HFFc6 (cell line): ENCODE measurements at regions not wholly inside any gene's neighbourhood (a gene's known extent, or its start where the extent isn't known, plus 50 kb on each side); places are given as distances from the start of the nearest gene placed in this dataset.

Source experiments
- DNase-seq: peaks from one replicate; pipeline ENCODE4 v3.0.0-alpha.2; 2018
- H3K27ac Mint-ChIP-seq: 2 replicates; pipeline ENCODE4 v1.8.0; 2020; ENCODE audit warnings: mild to moderate bottlenecking, mixed read lengths
- H3K27me3 Mint-ChIP-seq: 2 replicates; pipeline ENCODE4 v1.8.0; 2021; ENCODE audit warnings: mild to moderate bottlenecking, moderate library complexity, mixed read lengths; ENCODE audit not compliant: insufficient read depth
- H3K36me3 Mint-ChIP-seq: 2 replicates; pipeline ENCODE4 v1.8.0; 2021; ENCODE audit warnings: low read depth, mixed read lengths
- H3K4me1 Mint-ChIP-seq: 2 replicates; pipeline ENCODE4 v1.8.0; 2020; ENCODE audit warnings: low read depth, mixed read lengths
- H3K4me3 Mint-ChIP-seq: 2 replicates; pipeline ENCODE4 v1.8.0; 2020; ENCODE audit warnings: mild to moderate bottlenecking, moderate library complexity, mixed read lengths
- H3K9me3 Mint-ChIP-seq: 2 replicates; pipeline ENCODE4 v1.8.0; 2020; ENCODE audit warnings: mild to moderate bottlenecking, mixed read lengths
- CTCF ChIP-seq: fragments of 200-600 bp; sonication (generic); IDR thresholded peaks from 2 replicates; pipeline ENCODE4 v1.5.0; 2021; ENCODE audit warnings: antibody characterized with exemption, mild to moderate bottlenecking

GRCh38 chr15:69869291-69869690, 228.4 kb downstream of the TLE3 start:
- Mint-ChIP-seq H3K27me3 (peaks cover 37% of the 10 kb centered on the region), H3K4me1 (no peaks in the 10 kb centered on the region), H3K9me3 (peaks cover 11% of the 10 kb centered on the region), H3K27ac (no peak overlapping the region), H3K36me3 (peaks cover 8% of the 10 kb centered on the region), H3K4me3 (no peak overlapping the region)
- DNase-seq = no peak
- TF ChIP-seq CTCF = no peak

- Mint-ChIP-seq H3K9me3 (peaks cover 15% of the 10 kb centered on the region), H3K4me1 (no peaks in the 10 kb centered on the region), H3K36me3 (peaks cover 9% of the 10 kb centered on the region), H3K27me3 (peaks cover 38% of the 10 kb centered on the region), H3K4me3 (no peak overlapping the region), H3K27ac (no peak overlapping the region)
- TF ChIP-seq CTCF = no peak
- no peak for DNase-seq
Measured at GRCh38 chr15:69869881-69870505, 227.7 kb downstream of the TLE3 start.

- TF ChIP-seq CTCF = no peak
- DNase-seq = no peak
- Mint-ChIP-seq H3K36me3 (peaks cover 9% of the 10 kb centered on the region), H3K27ac (no peak overlapping the region), H3K9me3 (peaks cover 17% of the 10 kb centered on the region), H3K4me1 (no peaks in the 10 kb centered on the region), H3K27me3 (peaks cover 47% of the 10 kb centered on the region), H3K4me3 (no peak overlapping the region)
Measured at GRCh38 chr15:69871511-69872134, 226.1 kb downstream of the TLE3 start.

- Mint-ChIP-seq H3K27me3 (peaks cover 49% of the 10 kb centered on the region), H3K27ac (no peak overlapping the region), H3K9me3 (peaks cover 14% of the 10 kb centered on the region), H3K36me3 (peaks cover 9% of the 10 kb centered on the region), H3K4me3 (no peak overlapping the region), H3K4me1 (no peaks in the 10 kb centered on the region)
- no peak for TF ChIP-seq CTCF
- DNase-seq = no peak
Measured at GRCh38 chr15:69873807-69874206, 223.9 kb downstream of the TLE3 start.

GRCh38 chr15:69874321-69874720, 223.4 kb downstream of the TLE3 start:
- Mint-ChIP-seq H3K4me3 (no peak overlapping the region), H3K9me3 (peaks cover 14% of the 10 kb centered on the region), H3K36me3 (peaks cover 9% of the 10 kb centered on the region), H3K4me1 (no peaks in the 10 kb centered on the region), H3K27ac (no peak overlapping the region), H3K27me3 (peaks cover 49% of the 10 kb centered on the region)
- no peak for DNase-seq
- no peak for TF ChIP-seq CTCF
